ENCODE measurements at regions not wholly inside any gene's neighbourhood (a gene's known extent, or its start where the extent isn't known, plus 50 kb on each side); places are given as distances from the start of the nearest gene placed in this dataset.

DNA sequence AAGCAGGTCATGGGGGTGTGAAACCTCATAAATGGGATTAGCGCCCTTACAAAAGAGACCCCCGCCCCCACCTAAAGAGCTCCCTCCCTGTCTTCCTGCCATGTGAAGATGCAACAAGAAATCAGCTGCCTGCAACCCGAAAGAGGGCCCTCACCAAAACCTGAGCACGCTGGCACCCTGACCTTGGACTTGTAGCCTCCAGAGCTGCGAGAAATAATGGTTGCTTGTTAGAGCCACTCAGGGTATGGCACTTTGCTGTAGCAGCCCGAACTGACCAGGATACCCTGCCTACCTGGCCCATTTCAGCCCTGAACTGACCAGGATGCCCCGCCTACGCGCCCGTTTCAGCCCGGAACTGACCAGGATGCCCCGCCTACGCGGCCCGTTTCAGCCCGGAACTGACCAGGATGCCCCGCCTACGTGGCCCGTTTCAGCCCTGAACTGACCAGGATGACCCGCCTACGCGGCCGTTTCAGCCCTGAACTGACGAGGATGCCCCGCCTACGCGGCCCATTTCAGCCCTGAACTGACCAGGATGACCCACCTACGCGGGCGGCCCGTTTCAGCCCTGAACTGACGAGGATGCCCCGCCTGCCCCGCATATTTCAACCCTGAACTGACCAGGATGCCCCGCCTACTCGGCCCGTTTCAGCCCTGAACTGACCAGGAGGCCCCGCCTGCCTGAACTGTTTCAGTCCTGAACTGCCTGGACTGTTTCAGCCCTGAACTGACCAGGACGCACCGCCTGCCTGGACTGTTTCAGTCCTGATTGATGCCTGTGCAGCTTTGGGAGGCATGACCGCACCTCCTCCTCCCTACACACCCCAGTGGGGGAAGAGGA is 120.0 kb downstream of the UQCRFS1 start:
- DNase-seq = no peak

DNA sequence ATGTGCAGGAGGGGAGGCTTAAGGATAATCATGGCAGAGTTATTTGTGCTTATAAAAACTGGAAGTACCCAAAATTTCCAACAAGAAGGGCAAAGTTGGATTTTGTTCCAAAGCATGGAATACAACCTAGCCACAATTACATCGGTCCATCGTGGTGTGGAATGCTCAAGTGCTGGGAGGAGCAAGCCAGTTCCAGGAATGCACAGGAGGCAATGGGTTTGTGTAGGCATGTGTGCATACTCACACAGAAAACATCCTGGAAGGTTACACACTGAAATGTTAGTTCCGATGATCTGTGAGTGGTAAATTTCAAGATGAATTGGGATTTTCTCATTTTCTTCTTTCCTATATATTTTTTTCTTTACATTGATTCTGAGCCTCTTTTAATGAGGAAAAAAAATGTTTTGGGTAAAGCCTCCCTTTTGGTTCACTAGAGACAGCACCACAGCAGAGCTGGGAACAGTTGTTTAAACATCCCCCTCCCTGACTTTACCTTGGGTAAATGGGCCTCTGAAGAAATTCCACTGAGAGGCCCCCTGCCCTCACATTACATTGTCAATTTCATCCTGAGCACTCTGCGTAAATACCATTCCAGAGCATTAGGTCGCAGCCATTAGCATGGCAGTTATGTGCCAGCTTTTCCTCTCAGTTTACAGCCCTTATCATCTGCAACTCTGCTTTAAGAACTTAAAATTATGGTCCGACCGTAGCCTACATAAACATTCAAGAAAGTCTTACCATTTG is 122.0 kb downstream of the UQCRFS1 start:
- no peak for DNase-seq

DNA sequence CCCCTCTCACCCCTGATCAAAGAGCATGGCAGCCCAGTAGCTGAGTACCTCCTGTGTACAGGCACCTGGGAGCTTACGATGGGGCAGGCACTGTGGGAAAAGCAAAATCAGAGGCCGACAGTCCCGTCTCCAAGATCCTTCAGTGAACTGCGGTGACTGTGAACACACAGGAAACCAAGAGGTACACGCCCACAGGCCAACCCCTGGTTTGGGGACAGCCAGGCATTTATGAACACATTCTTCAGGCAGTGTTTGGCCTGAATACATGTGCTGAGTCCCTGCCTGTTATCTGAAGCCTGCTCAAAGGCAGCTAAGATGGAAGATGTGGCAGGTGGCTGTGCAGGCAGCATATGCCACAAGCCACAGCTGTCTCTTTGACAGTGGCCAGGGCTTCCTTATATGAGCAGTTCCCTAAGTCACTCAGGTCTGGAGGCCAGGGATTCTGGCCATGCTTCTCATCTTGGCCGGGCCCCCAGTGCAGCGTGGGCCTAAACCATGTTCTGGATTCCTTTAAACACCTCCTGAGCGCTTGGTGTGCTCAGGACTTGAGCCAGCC is 123.6 kb downstream of the UQCRFS1 start:
- no peak for DNase-seq

DNA sequence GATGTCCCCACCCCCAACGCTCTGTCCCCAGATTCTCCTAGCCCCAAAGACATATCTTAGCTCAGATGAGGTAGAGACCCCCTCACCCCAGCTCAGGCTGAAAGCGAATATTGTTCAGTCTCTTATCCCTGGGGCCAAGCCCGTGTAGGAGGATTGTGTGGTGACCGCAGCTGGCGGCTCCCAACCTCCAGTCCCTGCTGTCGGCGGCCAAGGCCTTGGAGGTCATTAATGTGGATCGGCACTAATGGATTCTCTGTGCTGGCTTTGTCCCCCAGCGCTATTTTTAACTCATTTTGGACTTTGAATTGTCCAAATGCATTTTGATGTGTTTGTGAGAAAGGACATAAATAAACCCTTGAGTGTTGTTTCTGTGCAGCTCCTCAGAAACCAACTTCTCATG is 124.2 kb downstream of the UQCRFS1 start:
- DNase-seq = no peak

DNA sequence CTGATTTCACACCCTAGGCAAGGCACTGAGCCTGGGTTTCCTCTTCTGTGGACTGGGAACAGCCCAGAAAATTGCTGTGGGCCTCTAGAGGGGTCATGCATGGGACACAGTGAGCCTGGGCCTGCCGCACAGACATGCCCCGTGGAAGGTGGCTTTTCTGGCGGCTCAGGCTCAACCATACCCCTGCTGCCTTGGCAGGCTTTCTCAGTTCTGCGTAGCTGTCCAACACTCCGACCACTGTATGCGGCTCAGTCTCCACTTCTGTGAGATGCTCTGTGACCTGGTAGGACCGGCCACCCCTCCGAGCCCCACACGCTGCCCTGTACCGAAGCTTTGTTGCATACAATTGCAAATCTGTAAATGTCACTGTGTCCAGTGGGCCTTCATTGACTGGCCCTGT is 126.3 kb downstream of the UQCRFS1 start:
- DNase-seq = no peak

DNA sequence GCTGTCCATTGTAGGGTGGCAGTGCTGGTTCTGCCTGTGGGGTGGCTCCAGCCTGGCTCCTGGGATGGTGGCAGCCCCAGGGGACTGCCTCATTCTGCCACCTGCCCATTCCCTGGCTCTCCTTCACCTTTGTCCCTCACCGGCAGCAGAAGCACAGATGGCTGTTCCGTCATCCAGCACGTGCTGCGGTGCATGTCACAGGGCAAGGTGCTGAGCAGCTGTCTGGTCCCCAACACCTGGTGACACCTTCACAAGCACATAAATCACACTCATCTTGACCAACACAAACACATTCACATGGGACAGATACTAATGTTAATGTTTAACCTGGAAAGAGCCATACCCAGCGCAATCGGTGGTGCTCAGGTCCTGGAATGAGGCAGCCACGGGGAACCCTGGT is 126.8 kb downstream of the UQCRFS1 start:
- DNase-seq = no peak

DNA sequence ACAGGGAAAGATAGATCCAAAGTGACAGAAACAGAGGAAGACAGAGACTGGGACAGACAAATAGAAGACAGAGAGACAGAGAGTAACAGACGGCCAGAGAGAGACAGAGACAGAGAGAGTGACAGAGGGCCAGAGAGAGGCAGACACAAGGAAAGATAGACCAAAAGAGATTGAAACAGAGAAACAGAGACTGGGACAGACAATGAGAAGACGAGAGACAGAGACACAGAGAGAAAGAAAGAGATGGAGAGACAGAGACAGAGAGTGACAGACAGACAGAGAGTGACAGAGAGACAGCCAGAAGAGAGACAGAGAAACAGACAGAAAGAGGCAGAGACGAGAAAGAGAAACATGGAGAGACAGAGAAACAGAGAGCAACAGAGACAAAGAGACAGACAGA is 127.3 kb downstream of the UQCRFS1 start:
- no peak for DNase-seq

DNA sequence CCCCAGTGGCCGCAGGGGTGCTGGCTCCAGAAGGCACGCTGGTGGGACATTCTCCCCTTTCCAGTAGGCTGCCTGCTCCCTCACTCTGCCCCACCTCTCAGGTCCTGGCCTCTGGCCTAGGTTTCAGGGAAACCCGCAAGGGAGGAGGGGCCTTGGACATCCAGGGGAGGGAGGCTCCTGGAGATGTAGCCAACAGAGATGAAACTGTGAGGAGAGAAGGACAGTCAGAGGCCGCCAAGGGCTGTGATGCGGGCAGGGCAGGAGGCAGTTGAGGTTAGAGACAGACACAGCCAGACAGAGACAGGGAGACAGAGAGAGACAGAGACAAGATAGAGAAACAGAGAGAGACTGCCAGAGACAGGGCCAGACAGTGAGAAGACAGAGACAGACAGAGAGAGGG is 127.7 kb downstream of the UQCRFS1 start:
- no peak for DNase-seq

DNA sequence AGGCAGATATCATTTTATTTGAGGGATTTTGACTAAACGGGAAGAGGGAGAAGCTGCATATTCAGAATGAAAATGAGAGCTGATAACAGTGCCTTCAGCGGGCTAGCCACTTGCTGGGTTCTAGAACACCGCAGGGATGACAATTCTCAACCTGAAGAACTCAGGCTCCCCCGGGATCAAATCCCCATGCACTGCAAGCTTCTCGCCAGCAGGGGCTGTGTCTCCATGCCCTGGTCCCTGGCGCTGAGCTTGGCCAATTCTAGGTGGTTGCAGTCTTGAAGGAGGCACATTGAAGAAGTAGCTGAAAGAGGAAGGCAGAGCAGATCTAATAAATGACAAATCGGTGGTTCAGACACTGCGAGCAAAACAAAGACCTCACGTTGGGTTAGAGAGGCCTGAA is 128.7 kb downstream of the UQCRFS1 start:
- DNase-seq = no peak

DNA sequence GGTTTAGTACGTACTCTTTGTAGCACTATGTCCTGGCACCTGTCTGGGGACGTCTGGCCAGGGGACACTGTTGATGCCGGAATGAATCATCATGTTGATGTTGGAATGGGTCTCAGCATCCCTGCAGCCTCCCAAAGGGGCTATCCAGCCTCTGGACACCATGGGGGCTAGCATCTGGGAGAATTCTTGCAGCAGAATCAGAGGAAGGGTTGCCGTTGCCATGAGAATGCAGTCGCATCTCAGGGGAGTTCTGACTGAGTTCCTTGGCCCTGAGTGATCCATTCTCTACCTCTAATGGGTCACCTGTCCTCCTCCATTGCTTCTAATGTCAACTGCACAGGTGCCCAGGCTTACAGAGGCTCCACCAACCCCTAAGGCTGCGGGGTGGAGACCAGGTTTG is 129.1 kb downstream of the UQCRFS1 start:
- no peak for DNase-seq

DNA sequence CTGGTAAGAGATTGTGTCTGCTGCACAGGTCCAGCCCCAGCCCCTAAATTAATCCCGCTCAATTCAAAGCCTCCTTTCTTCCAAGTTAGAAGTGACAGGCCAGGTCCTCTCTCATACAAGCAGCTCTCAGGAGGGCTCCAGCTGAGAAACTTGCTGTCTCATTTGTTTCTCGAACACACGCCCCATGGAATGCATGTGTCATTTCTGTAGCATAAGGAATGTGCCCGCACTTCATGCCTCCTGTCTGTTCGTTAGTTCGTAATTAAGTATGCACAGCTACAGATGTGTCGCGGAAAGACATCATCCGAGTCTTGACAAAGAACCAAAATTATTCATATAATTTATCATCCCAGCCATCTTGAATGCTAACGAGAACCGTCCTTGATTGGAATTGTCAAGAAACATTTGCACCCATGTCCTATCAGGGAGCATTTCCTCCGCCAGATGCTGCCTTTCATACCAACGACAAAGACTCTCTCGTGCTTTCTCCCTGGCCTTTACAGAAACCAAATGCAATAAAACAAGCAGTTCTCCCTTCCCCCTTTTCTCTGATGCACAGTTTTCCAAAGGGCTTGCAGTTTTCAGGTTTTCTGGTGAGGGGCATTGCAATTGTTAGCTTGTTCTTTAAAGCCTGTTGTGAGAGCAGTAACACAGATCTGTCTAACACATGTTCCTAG is 133.5 kb downstream of the UQCRFS1 start:
- no peak for DNase-seq

DNA sequence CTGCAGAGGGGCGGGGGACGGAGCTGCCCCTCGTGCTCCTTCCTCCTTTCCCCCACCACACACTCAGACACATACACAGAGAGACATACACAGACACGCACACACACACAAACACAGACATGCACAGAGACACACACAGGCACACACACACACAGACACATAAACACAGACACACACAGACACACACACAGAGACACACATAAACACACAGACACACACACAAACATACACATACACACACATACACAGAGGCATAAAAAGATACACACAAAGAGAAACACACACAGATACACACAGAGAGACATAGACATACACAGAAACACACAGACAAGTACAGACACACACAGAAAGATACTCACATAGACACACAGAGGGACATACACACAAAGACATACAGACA is 136.0 kb downstream of the UQCRFS1 start:
- DNase-seq = no peak

DNA sequence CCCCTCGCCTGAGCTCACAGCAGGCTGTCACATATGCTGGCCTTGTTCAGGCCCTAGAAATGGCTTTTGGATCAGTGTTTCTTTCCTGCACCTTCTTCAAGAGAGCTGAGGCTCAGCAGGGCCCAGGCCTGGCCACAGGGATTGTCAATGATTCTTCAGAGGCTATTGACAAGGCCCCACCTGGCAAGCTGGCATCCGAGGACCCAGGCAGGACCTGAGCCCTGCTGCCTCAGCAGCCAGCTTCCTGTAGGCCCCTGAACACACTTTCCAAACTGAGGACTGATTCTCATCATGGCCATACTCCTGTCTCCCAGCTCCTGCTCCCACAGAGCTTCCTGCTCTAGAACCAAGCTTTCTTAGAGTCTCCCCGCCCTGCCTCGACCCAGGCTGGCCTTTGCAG is 136.8 kb downstream of the UQCRFS1 start:
- DNase-seq = no peak

DNA sequence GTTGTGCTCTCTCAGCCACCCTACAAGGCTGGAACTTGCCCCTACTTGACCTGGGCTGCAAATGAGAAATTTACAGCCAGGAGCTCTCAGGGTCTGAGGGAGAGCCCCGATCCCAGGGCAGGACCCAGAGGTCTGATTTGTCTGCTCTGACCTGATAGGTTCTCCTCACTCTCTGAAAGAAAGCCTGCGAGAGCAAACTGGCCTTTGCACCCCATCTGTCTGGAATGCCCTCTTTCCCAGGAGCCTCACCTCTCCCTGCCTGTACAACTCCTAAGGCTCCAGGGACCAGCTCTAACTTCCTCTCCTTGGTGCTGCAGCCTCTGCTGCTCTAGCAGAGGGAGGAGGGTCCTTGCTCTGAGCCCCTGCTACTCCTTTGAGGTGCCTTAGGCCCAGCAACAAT is 137.8 kb downstream of the UQCRFS1 start:
- DNase-seq = no peak

DNA sequence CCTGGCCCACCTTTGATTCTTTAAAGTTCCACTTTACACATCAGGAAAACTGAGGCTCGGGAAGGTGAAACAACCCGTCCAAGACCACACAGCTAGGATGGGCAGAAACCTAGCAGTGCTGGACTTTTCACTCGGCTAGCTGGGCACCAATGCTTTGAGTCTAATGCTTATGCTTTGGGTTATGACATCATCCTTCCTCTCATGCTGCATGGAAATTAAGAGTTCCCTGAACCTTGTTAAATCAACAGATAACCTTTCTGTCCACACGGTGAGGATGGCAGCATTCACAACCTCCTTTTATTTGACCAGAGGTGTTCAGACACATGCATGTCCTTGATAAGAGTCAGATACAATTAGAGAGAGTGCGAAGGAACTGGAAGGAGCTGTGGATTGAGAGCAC is 138.4 kb downstream of the UQCRFS1 start:
- DNase-seq = no peak

DNA sequence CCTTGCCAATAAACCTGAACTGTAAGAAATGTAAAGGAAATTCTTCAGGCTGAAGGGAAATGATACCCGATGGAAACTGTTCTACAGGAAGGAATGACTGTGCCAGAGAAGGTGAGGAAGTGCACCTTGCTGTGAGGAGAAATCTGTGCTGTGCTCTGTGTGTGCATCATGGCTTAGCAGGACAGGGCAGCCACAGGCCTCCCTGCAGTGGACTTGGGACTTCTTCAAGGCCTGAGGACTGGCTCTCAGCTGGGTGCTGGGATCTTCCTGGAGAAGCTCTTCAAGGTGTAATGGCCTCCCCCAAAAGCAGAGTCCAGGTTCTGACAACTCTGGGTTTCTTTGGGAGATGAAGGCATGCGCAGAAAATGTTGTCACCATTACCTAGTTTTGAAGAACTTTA is 145.1 kb downstream of the UQCRFS1 start:
- no peak for DNase-seq

DNA sequence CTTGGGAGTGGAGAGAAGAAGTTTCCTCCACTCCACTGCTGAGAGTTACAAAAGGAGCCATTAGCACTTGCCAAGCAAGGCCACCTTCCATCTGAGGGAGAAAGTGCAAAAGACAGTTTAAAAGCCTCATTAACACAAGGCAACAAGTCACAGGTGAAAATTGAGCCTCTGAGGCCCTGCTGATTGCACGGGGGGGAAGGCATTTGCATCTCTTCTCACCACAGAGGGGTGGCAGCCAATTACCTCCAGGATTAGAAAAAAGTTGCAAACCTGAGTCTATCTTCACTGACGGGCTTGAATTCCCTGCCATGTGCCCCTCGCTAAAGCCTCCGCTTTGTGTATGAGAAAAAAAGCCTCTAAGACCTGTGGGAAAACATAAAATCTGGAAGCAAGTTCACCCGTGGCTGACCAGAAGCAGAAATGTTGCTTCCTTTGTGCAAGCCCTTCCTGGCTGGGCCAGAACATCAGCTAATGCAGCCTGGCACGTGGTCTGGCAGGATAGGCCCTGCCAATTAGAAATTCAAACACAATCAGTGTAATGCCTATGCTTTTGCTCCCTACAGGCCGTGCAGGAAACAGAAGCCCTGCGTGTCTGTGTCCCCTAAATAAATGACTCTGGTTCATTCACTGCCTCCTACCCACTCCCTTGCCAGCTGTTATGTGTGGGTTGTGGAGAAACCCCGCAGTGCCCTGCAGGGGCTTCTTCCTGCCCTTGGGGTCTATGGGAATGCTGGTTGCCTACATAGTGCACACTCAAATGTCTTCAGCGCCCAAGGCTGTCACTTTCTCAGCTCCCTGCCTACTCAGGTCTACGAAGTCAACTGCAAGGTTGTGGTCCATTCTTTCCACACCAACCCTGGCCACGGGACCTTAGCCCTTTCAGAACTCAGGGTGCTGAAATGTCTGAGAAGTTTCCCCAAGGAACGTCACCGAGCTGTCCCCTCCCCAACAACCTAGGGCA is 150.2 kb downstream of the UQCRFS1 start:
- no peak for DNase-seq

DNA sequence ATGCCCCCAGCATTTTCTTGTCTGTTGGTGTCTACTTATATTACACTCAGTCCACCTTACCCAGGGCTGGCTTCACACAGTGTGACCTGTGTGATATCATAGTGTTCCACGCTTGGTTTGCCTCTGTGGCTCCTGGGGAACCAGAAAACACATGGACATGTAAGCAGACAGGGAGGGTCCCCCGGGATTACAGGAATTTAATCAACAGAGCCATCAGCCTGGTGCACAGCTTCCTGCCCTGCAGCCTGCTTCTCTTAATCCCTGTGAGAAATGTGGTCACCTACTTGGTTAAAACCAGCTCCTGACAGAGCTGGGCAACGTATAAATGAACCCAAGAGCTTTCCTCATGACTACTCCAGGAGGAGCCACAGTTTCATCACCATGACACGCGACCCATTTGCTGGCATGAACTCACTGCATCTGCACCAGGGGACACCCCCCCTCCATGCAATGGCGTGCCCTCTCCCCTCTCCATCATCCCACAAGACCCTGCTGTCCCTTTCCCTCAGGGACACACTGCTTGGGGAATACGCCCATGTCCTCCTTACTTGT is 152.1 kb downstream of the UQCRFS1 start:
- DNase-seq = no peak

DNA sequence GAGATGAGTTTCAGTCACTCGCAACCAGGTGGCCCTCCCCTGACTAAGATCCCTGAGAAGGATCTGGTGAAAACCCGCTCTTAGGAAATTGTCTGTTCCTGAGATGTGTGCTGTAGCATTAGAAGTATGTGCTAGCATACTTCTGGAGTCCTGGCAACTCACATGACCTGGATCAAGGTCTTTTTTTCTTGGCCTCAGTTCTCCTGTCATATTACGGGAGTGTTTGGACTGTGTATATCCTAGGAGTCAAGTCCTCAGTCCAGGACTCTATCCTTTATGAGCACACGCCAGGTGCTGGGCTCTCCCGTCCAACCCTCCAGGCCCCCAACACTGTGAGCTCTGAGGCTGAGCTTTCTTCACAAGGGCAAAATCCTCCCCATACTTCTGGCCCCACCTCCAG is 156.4 kb downstream of the UQCRFS1 start:
- no peak for DNase-seq

DNA sequence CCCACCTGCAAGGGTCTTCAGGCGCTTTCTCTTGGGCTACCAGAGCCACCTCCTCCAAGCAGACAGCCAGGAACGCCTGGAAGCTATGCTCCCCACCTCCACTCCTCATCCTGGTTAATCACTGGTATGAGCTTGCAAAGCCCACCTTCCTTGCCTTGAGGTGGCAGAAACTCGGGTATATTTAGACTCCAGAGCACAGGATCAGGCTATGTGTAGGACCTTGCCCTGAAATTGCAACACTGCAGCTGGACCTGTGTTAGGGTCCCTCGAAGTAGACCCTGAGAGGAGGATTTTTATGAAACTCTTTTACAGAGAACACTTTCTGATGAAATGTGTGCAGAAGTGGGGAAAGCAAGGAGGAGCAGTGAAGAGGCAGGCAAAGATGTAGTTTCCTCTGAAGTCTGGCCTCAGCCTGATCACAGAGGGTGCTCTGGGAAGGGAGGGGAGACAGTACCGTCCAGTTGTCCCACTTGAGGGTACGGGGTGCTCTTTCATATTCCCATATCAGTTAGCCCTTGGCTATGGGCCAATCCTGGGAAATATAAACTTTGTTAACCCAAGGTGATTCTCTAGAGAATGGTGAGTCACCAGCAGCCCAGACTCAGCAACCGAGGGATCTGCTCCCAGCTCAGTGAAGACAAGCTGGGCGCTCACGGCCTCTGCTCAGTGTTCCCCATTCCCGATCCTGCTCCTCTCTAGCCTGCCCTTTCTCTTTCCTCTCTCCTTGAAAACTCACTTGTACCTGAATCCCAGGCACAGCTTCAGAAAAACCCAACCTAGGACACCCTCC is 157.9 kb downstream of the UQCRFS1 start:
- no peak for DNase-seq

DNA sequence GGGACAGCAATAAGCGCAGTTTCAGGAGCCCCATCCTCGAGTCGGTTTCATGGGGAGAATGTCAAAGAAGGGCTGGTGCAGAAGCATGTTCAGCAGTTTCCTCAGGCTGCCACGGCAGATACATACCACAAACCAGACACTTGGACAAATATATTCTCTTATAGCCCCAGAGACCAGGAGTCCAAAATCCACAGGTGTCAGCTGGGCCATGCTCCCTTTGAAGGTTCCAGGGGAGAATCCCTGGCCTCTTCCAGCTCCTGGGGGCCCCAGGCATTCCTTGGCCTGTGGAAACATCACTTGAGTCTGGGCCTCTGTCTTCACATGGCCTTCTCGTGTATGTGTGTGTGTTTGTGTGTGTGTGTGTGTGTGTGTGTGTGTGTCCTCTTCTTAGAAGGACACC is 164.1 kb downstream of the UQCRFS1 start:
- DNase-seq = no peak

Data from MV-4-11 (cell line).